ENCODE measurements at regions not wholly inside any gene's neighbourhood (a gene's known extent, or its start where the extent isn't known, plus 50 kb on each side); places are given as distances from the start of the nearest gene placed in this dataset.

GRCh38 chr11:130766650-130767565 is 149.4 kb downstream of the SNX19 start:
- DNase-seq (ENCODE audit: low spot score): no peak
- no peak for TF ChIP-seq CTCF (IDR thresholded peaks at IDR 0.05)
- ATAC-seq (ENCODE audit: low FRiP score): no peak

- TF ChIP-seq CTCF (IDR thresholded peaks at IDR 0.05): no peak
- ATAC-seq (ENCODE audit: low FRiP score) (no peak), DNase-seq (ENCODE audit: low spot score) (no peak)
Observed at GRCh38 chr11:130769782-130770535, 146.3 kb downstream of the SNX19 start.

DNA sequence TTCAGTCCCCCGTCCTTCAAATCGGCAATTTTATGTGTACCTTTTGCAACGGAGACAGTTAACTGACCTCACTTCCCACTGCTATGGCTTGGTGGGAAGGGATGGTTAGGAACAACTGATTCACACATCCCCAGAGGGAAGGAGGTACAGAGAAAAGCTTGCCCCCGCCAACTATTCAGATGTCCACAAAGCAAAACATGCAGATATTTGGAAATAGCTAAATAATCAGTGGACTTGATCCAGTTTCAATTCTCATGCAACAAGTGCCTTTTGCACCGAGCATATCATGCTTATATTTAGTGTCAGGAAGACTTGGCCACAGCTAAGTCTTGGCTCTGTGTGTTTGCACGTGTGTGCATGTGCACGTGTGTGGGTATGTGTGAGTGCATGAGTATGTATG is 144.6 kb downstream of the SNX19 start:
- no peak for TF ChIP-seq CTCF (IDR thresholded peaks at IDR 0.05)
- no peak for ATAC-seq (ENCODE audit: low FRiP score)
- DNase-seq (ENCODE audit: low spot score): no peak

- ATAC-seq (ENCODE audit: low FRiP score) (no peak), DNase-seq (ENCODE audit: low spot score) (no peak)
- no peak for TF ChIP-seq CTCF (IDR thresholded peaks at IDR 0.05)
Observed at GRCh38 chr11:130772266-130773227, 143.7 kb downstream of the SNX19 start.

DNA sequence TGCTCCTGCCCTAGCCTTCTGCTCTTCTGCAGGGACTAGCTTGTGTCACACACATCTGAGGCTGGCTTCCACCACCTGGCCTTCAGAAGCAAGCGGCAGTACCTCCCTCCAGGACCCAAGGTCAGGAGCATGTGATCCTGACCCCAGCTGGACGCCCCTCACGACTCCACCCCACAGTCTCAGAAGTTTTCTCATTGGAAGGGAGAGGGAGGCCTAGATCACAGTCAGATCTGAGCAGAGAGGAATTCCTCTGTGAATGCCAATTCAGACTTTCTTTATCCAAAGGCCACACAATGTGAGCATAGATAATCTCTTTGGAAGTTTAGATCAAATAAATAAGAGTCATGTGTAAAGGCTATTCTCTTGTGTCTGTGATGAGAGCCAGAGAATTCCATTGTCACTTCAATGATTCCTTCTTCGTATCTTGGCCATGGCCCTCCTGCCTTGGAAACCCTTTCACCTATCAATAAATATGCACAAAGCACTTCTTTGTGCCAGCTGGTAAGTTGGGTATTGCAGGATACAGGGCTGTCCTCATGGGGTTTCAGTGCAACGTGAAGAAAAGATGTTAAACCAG is 142.9 kb downstream of the SNX19 start:
- no peak for DNase-seq (ENCODE audit: low spot score)
- no peak for ATAC-seq (ENCODE audit: low FRiP score)
- no peak for TF ChIP-seq CTCF (IDR thresholded peaks at IDR 0.05)

- TF ChIP-seq CTCF (IDR thresholded peaks at IDR 0.05): no peak
- DNase-seq (ENCODE audit: low spot score): no peak
- ATAC-seq (ENCODE audit: low FRiP score): no peak
Observed at GRCh38 chr11:130774703-130775102, 141.6 kb downstream of the SNX19 start.
